Activated CD4-positive, alpha-beta T cell treated with anti-CD3 and anti-CD28 coated beads, Interleukin-2, amount 10 ng/mL, durations not matched to agents 7 days and 5 days (primary cell): ENCODE measurements at regions not wholly inside any gene's neighbourhood (a gene's known extent, or its start where the extent isn't known, plus 50 kb on each side); places are given as distances from the start of the nearest gene placed in this dataset.

Experiments used
- CTCF ChIA-PET: fragments of 350-600 bp; sonication (Branson Sonifier 250); formaldehyde crosslinking; loops from one replicate; lab custom pipeline; 2021; ENCODE audit warnings: antibody characterized with exemption; lab: Charles Lee
- POLR2A ChIA-PET: fragments of 350-600 bp; sonication (Branson Sonifier 250); formaldehyde crosslinking; loops from one replicate; lab custom pipeline; 2021; ENCODE audit warnings: antibody characterized with exemption; lab: Charles Lee
- DNase-seq: peaks from one replicate; pipeline ENCODE4 v3.0.0-alpha.2; 2020
- H3K27ac Mint-ChIP-seq: one replicate; pipeline ENCODE4 v1.8.0; 2021; ENCODE audit warnings: mild to moderate bottlenecking, moderate library complexity, mixed read lengths
- H3K27me3 Mint-ChIP-seq: one replicate; pipeline ENCODE4 v1.8.0; 2021; ENCODE audit warnings: mixed read lengths
- H3K36me3 Mint-ChIP-seq: one replicate; pipeline ENCODE4 v1.8.0; 2021; ENCODE audit warnings: low read depth, mixed read lengths
- H3K4me1 Mint-ChIP-seq: one replicate; pipeline ENCODE4 v1.8.0; 2021; ENCODE audit warnings: mixed read lengths
- H3K4me3 Mint-ChIP-seq: one replicate; pipeline ENCODE4 v1.8.0; 2021; ENCODE audit warnings: mild to moderate bottlenecking, moderate library complexity, mixed read lengths
- H3K9me3 Mint-ChIP-seq: one replicate; pipeline ENCODE4 v1.8.0; 2021; ENCODE audit warnings: mixed read lengths

- CTCF ChIA-PET, result no interaction called here
- H3K27ac Mint-ChIP-seq, result no peak overlapping the region
- H3K4me3 Mint-ChIP-seq, result no peak overlapping the region
These were observed 204.6 kb upstream of the HDAC4 start for GRCh38 chr2:239605409-239605808.

GRCh38 chr2:239604861-239605260 is 204.0 kb upstream of the HDAC4 start:
- H3K9me3 Mint-ChIP-seq, result no peaks in the 10 kb centered on the region
- no peak for DNase-seq
- peaks cover 14% of the 10 kb centered on the region for H3K27me3 Mint-ChIP-seq
- POLR2A ChIA-PET, result no interaction called here
- H3K36me3 Mint-ChIP-seq, result no peaks in the 10 kb centered on the region
- peaks cover 15% of the 10 kb centered on the region for H3K4me1 Mint-ChIP-seq
- H3K4me3 Mint-ChIP-seq, result no peak overlapping the region
- H3K27ac Mint-ChIP-seq, result no peak overlapping the region
- CTCF ChIA-PET, result no interaction called here

More at GRCh38 chr2:239605409-239605808, 204.6 kb upstream of the HDAC4 start:
- peaks cover 14% of the 10 kb centered on the region for H3K27me3 Mint-ChIP-seq
- peaks cover 15% of the 10 kb centered on the region for H3K4me1 Mint-ChIP-seq
- POLR2A ChIA-PET, result interaction anchor here (0.6 kb wide), 1 partner anchor 68 kb away, joined by 3 read pairs; no protein-coding TSS in a partner anchor
- H3K36me3 Mint-ChIP-seq, result no peaks in the 10 kb centered on the region
- DNase-seq, result no peak
- H3K9me3 Mint-ChIP-seq, result no peaks in the 10 kb centered on the region

GRCh38 chr2:239603411-239604356 is 202.9 kb upstream of the HDAC4 start:
- no peak for DNase-seq
- peaks cover 15% of the 10 kb centered on the region for H3K4me1 Mint-ChIP-seq
- ChIA-PET CTCF (no interaction called here), POLR2A (no interaction called here)
- H3K27me3 Mint-ChIP-seq, result peaks cover 14% of the 10 kb centered on the region
- peak overlapping the region; percentile 20 for H3K27ac Mint-ChIP-seq
- no peaks in the 10 kb centered on the region for H3K36me3 Mint-ChIP-seq
- no peaks in the 10 kb centered on the region for H3K9me3 Mint-ChIP-seq
- no peak overlapping the region for H3K4me3 Mint-ChIP-seq

- no peak overlapping the region for H3K4me3 Mint-ChIP-seq
- H3K36me3 Mint-ChIP-seq, result no peaks in the 10 kb centered on the region
- POLR2A ChIA-PET, result no interaction called here
- peak; percentile 42 for DNase-seq
- CTCF ChIA-PET, result interaction anchor here (1.2 kb wide), 1 partner anchor 10 kb away, joined by 6 read pairs; no protein-coding TSS in a partner anchor
- peak overlapping the region; percentile 88 for H3K27ac Mint-ChIP-seq
- H3K9me3 Mint-ChIP-seq, result no peaks in the 10 kb centered on the region
- H3K4me1 Mint-ChIP-seq, result peaks cover 15% of the 10 kb centered on the region
- H3K27me3 Mint-ChIP-seq, result peaks cover 14% of the 10 kb centered on the region
These were observed 201.8 kb upstream of the HDAC4 start for GRCh38 chr2:239602290-239603282.

GRCh38 chr2:239601880-239602279 is 201.1 kb upstream of the HDAC4 start:
- Mint-ChIP-seq H3K27ac (peak overlapping the region; percentile 88), H3K36me3 (no peaks in the 10 kb centered on the region)
- CTCF ChIA-PET, result interaction anchor here (1.2 to 1.5 kb wide), 2 partner anchors 11 to 13 kb away, joined by 4 to 6 read pairs; no protein-coding TSS in a partner anchor

GRCh38 chr2:239601201-239601851 is 200.5 kb upstream of the HDAC4 start:
- Mint-ChIP-seq H3K27ac (peak overlapping the region; percentile 51), H3K36me3 (no peaks in the 10 kb centered on the region), H3K4me1 (peaks cover 15% of the 10 kb centered on the region), H3K4me3 (no peak overlapping the region), H3K9me3 (no peaks in the 10 kb centered on the region), H3K27me3 (peaks cover 14% of the 10 kb centered on the region)
- ChIA-PET CTCF (interaction anchor here (1.2 to 1.5 kb wide), 2 partner anchors 11 to 14 kb away, joined by 4 to 6 read pairs; no protein-coding TSS in a partner anchor), POLR2A (no interaction called here)
- no peak for DNase-seq

More at GRCh38 chr2:239601880-239602279, 201.1 kb upstream of the HDAC4 start:
- Mint-ChIP-seq H3K4me1 (peaks cover 15% of the 10 kb centered on the region), H3K4me3 (no peak overlapping the region), H3K9me3 (no peaks in the 10 kb centered on the region), H3K27me3 (peaks cover 14% of the 10 kb centered on the region)
- DNase-seq, result no peak
- POLR2A ChIA-PET, result no interaction called here

GRCh38 chr2:239600650-239601049 is 199.8 kb upstream of the HDAC4 start:
- H3K36me3 Mint-ChIP-seq, result no peaks in the 10 kb centered on the region

GRCh38 chr2:239600001-239600593 is 199.3 kb upstream of the HDAC4 start:
- ChIA-PET CTCF (interaction anchor here (1.2 to 1.5 kb wide), 2 partner anchors 11 to 15 kb away, joined by 3 to 4 read pairs; no protein-coding TSS in a partner anchor), POLR2A (no interaction called here)
- H3K9me3 Mint-ChIP-seq, result no peaks in the 10 kb centered on the region
- no peak for DNase-seq
- H3K27me3 Mint-ChIP-seq, result peaks cover 6% of the 10 kb centered on the region
- no peak overlapping the region for H3K4me3 Mint-ChIP-seq
- no peak overlapping the region for H3K27ac Mint-ChIP-seq
- H3K36me3 Mint-ChIP-seq, result no peaks in the 10 kb centered on the region
- peaks cover 13% of the 10 kb centered on the region for H3K4me1 Mint-ChIP-seq

More at GRCh38 chr2:239600650-239601049, 199.8 kb upstream of the HDAC4 start:
- H3K4me1 Mint-ChIP-seq, result peaks cover 13% of the 10 kb centered on the region
- ChIA-PET POLR2A (no interaction called here), CTCF (interaction anchor here (1.5 kb wide), 1 partner anchor 14 kb away, joined by 4 read pairs; no protein-coding TSS in a partner anchor)
- no peak overlapping the region for H3K4me3 Mint-ChIP-seq
- peaks cover 10% of the 10 kb centered on the region for H3K27me3 Mint-ChIP-seq
- no peak overlapping the region for H3K27ac Mint-ChIP-seq
- no peak for DNase-seq
- no peaks in the 10 kb centered on the region for H3K9me3 Mint-ChIP-seq

- Mint-ChIP-seq H3K9me3 (no peaks in the 10 kb centered on the region), H3K36me3 (no peaks in the 10 kb centered on the region), H3K4me3 (no peak overlapping the region), H3K27ac (no peak overlapping the region), H3K4me1 (peaks cover 13% of the 10 kb centered on the region), H3K27me3 (peaks cover 4% of the 10 kb centered on the region)
- ChIA-PET POLR2A (no interaction called here), CTCF (interaction anchor here (1.2 kb wide), 1 partner anchor 12 kb away, joined by 3 read pairs; no protein-coding TSS in a partner anchor)
- no peak for DNase-seq
These were observed 198.5 kb upstream of the HDAC4 start for GRCh38 chr2:239599299-239599698.

- no peaks in the 10 kb centered on the region for H3K9me3 Mint-ChIP-seq
These were observed 197.9 kb upstream of the HDAC4 start for GRCh38 chr2:239598732-239599090.

GRCh38 chr2:239598011-239598731 is 197.4 kb upstream of the HDAC4 start:
- no peak for DNase-seq
- H3K9me3 Mint-ChIP-seq, result peaks cover 3% of the 10 kb centered on the region
- H3K27ac Mint-ChIP-seq, result no peak overlapping the region
- ChIA-PET CTCF (no interaction called here), POLR2A (no interaction called here)
- no peaks in the 10 kb centered on the region for H3K36me3 Mint-ChIP-seq
- H3K4me1 Mint-ChIP-seq, result peaks cover 13% of the 10 kb centered on the region
- no peak overlapping the region for H3K4me3 Mint-ChIP-seq
- no peaks in the 10 kb centered on the region for H3K27me3 Mint-ChIP-seq

More at GRCh38 chr2:239598732-239599090, 197.9 kb upstream of the HDAC4 start:
- no peaks in the 10 kb centered on the region for H3K36me3 Mint-ChIP-seq
- H3K4me3 Mint-ChIP-seq, result no peak overlapping the region
- DNase-seq, result no peak
- POLR2A ChIA-PET, result no interaction called here
- no peaks in the 10 kb centered on the region for H3K27me3 Mint-ChIP-seq
- CTCF ChIA-PET, result interaction anchor here (1.2 kb wide), 1 partner anchor 12 kb away, joined by 3 read pairs; no protein-coding TSS in a partner anchor
- no peak overlapping the region for H3K27ac Mint-ChIP-seq
- peaks cover 13% of the 10 kb centered on the region for H3K4me1 Mint-ChIP-seq
